Ovary (tissue), 7 donors: ENCODE measurements at regions not wholly inside any gene's neighbourhood (a gene's known extent, or its start where the extent isn't known, plus 50 kb on each side); places are given as distances from the start of the nearest gene placed in this dataset.

Experiments used
- DNase-seq, 5 donors: peaks; one replicate each; pipeline ENCODE4 v3.0.0-alpha.2; 2019 to 2020
- H3K27ac ChIP-seq, 2 donors: fragments of 200-600 bp; one replicate each; pipeline versions ENCODE4 v1.5.1 to v1.8.0; 2019 to 2022
- H3K27me3 ChIP-seq: fragments of 200-600 bp; one replicate; pipeline ENCODE4 v1.8.0; 2022
- H3K36me3 ChIP-seq: fragments of 200-600 bp; sonication (generic); one replicate; pipeline ENCODE4 v1.5.1; 2019
- H3K4me1 ChIP-seq: one replicate; pipeline ENCODE4 v1.8.1; 2013; ENCODE audit warnings: mild to moderate bottlenecking, moderate library complexity; ENCODE audit not compliant: insufficient read depth
- H3K4me3 ChIP-seq: fragments of 200-600 bp; sonication (generic); one replicate; pipeline ENCODE4 v1.5.1; 2017
- H3K9me3 ChIP-seq, 2 donors: fragments of 200-600 bp in 1 of 2; sonication (generic) in 1 of 2; one replicate each; pipeline versions ENCODE4 v1.5.1 to v1.8.1; 2013 to 2019; ENCODE audit warnings: mild to moderate bottlenecking in 1 of 2, moderate library complexity in 1 of 2
- CTCF ChIP-seq, 3 donors: fragments of 450-650 bp in 2 of 3; fragments of 200-600 bp in 1 of 3; IDR thresholded peaks; one replicate each; pipeline versions ENCODE4 v1.5.1 to v1.8.0; 2016 to 2022; ENCODE audit warnings: antibody characterized with exemption in 3 of 3, mild to moderate bottlenecking in 1 of 3
- EP300 ChIP-seq: sonication (generic); formaldehyde crosslinking; IDR thresholded peaks from one replicate; pipeline ENCODE4 v1.6.1; 2017; ENCODE audit warnings: antibody characterized with exemption
- POLR2A ChIP-seq: fragments of 450-650 bp; IDR thresholded peaks from one replicate; pipeline ENCODE4 v1.6.1; 2017; ENCODE audit warnings: antibody characterized with exemption, mild to moderate bottlenecking, moderate library complexity
- WGBS, 3 donors: extraction: QIAGEN DNeasy Blood & Tissue Kit in 1 of 3; methylation state at CpG; one replicate each; pipeline versions ENCODE4 v1.1.5 to v1.1.7; 2013 to 2017; 5-methylcytosine and 5-hydroxymethylcytosine counted together
- intact Hi-C, 4 donors: fragments of 100-400 bp; cut with DNase I; formaldehyde crosslinking; loops; one replicate each; pipeline versions ENCODE4 v1.11.0 to v1.15.1; 2022 to 2023
- donor health status: DM: no; HTN: no; CAD: no; lungs with moderate emphysema.
- donor health status: DM: no; HTN: no; CAD: no.
- donor health status: Bipolar disorder and iron deficiency.
- donor health status: DM: no; HTN: no; CAD: no.
- donor health status: DM: yes; HTN: yes; CAD: no.

- Histone ChIP-seq H3K36me3 (no peaks in the 10 kb centered on the region), H3K4me1 (no peaks in the 10 kb centered on the region), H3K4me3 (no peak overlapping the region), H3K27me3 (no peaks in the 10 kb centered on the region), H3K9me3 (no peaks in the 10 kb centered on the region), H3K27ac (no peak overlapping the region)
- no peak for TF ChIP-seq POLR2A
- no peak for TF ChIP-seq CTCF (IDR thresholded peaks at IDR 0.05)
- TF ChIP-seq EP300: no peak
- DNase-seq: no peak
- intact Hi-C loops: no loop called here
- 82 to 92% (median 87%) methylated on average over 5 of the region's 5 CpGs for WGBS, 3 donors
Observed at GRCh38 chr11:103543456-103543855, 434.2 kb downstream of the DYNC2H1 start.

GRCh38 chr11:103544874-103545273 is 435.6 kb downstream of the DYNC2H1 start:
- intact Hi-C loops: no loop called here
- no peak overlapping the region for H3K4me3 ChIP-seq
- H3K27me3 ChIP-seq: no peaks in the 10 kb centered on the region
- DNase-seq: no peak
- H3K36me3 ChIP-seq: no peaks in the 10 kb centered on the region
- H3K9me3 ChIP-seq: no peaks in the 10 kb centered on the region
- H3K27ac ChIP-seq: no peak overlapping the region
- H3K4me1 ChIP-seq: no peaks in the 10 kb centered on the region
- 88 to 94% (median 92%) methylated on average over 8 of the region's 8 CpGs for WGBS, 3 donors
- TF ChIP-seq CTCF (IDR thresholded peaks at IDR 0.05): no peak
- no peak for TF ChIP-seq POLR2A
- no peak for TF ChIP-seq EP300

- Histone ChIP-seq H3K36me3 (no peaks in the 10 kb centered on the region), H3K9me3 (no peaks in the 10 kb centered on the region), H3K27me3 (no peaks in the 10 kb centered on the region), H3K4me1 (no peaks in the 10 kb centered on the region), H3K4me3 (no peak overlapping the region), H3K27ac (no peak overlapping the region)
- DNase-seq: no peak
- TF ChIP-seq CTCF (IDR thresholded peaks at IDR 0.05) (no peak), EP300 (no peak), POLR2A (no peak)
- intact Hi-C loops: no loop called here
Observed at GRCh38 chr11:103545551-103545950, 436.3 kb downstream of the DYNC2H1 start.

- intact Hi-C loops: no loop called here
- 67 to 85% (median 83%) methylated on average over 2 of the region's 2 CpGs for WGBS, 3 donors
- no peak for DNase-seq
Observed at GRCh38 chr11:103546236-103546635, 437.0 kb downstream of the DYNC2H1 start.

More at GRCh38 chr11:103546236-103546635, 437.0 kb downstream of the DYNC2H1 start:
- TF ChIP-seq EP300 (no peak), CTCF (IDR thresholded peaks at IDR 0.05) (no peak), POLR2A (no peak)
- Histone ChIP-seq H3K27ac (no peak overlapping the region), H3K36me3 (no peaks in the 10 kb centered on the region), H3K9me3 (no peaks in the 10 kb centered on the region), H3K27me3 (no peaks in the 10 kb centered on the region), H3K4me1 (no peaks in the 10 kb centered on the region), H3K4me3 (no peak overlapping the region)
